B cell (primary cell): ENCODE measurements at regions not wholly inside any gene's neighbourhood (a gene's known extent, or its start where the extent isn't known, plus 50 kb on each side); places are given as distances from the start of the nearest gene placed in this dataset.
"Not testable (repeated sequence)": the region's sequence is repeated elsewhere in the genome, so short reads cannot be mapped to it uniquely, and the experiment has no call there.

Source experiments
- ATAC-seq: fragments of 200-7000 bp; cut with Tn5 transposase; one replicate; pipeline ENCODE4 v1.10.0; 2021; ENCODE audit warnings: low read depth, mild to moderate bottlenecking, moderate number of reproducible peaks, moderate library complexity
- CTCF ChIA-PET: fragments of 350-600 bp; sonication (Branson Sonifier 250); formaldehyde crosslinking; loops from one replicate; lab custom pipeline; 2021; ENCODE audit warnings: antibody characterized with exemption, inconsistent platforms; lab: Charles Lee
- POLR2A ChIA-PET: fragments of 350-600 bp; sonication (Branson Sonifier 250); formaldehyde crosslinking; loops from one replicate; lab custom pipeline; 2021; ENCODE audit warnings: antibody characterized with exemption; lab: Charles Lee
- DNase-seq: peaks from one replicate; pipeline ENCODE4 v3.0.0; 2013
- H2AFZ ChIP-seq: 2 replicates; pipeline ENCODE4 v1.6.1; 2012; ENCODE audit warnings: mild to moderate bottlenecking, low read depth, low read length; ENCODE audit not compliant: insufficient read depth, poor library complexity, severe bottlenecking
- H3K27ac ChIP-seq, 2 donors: 1 replicate in 1 of 2; 2 replicates in 1 of 2; pipeline ENCODE4 v1.5.1; 2012 to 2013; ENCODE audit warnings: low read length in 2 of 2, mild to moderate bottlenecking in 2 of 2, moderate library complexity in 1 of 2
- H3K27me3 ChIP-seq, 4 experiments: fragments of 200-600 bp in 1 of 4; sonication (generic) in 1 of 4; replicated peaks in 1 of 4; 1 replicate in 2 of 4; 2 replicates in 2 of 4; pipeline versions ENCODE4 v1.6.1 to v1.7.0; 2013 to 2016; ENCODE audit warnings: low read length in 3 of 4, mild to moderate bottlenecking in 2 of 4, mixed read lengths in 1 of 4, moderate library complexity in 1 of 4; ENCODE audit not compliant: insufficient read depth in 4 of 4, control insufficient read depth in 3 of 4; ENCODE audit errors: control extremely low read depth in 1 of 4
- H3K36me3 ChIP-seq, 2 experiments: replicated peaks in 1 of 2; 1 replicate in 1 of 2; 2 replicates in 1 of 2; pipeline versions ENCODE4 v1.6.1 to v1.7.1; 2013; ENCODE audit warnings: low read length in 1 of 2; ENCODE audit not compliant: insufficient read depth in 2 of 2, control insufficient read depth in 1 of 2; ENCODE audit errors: control extremely low read depth in 1 of 2, extremely low read depth in 1 of 2
- H3K4me1 ChIP-seq, 2 donors: fragments of 200-600 bp in 1 of 2; sonication (generic) in 1 of 2; 1 replicate in 1 of 2; 2 replicates in 1 of 2; pipeline versions ENCODE4 v1.5.1 to v1.6.1; 2013 to 2017; ENCODE audit warnings: low read length in 2 of 2; ENCODE audit not compliant: control insufficient read depth in 2 of 2, insufficient read depth in 2 of 2
- H3K4me2 ChIP-seq: replicated peaks from 2 replicates; pipeline ENCODE3; 2012; ENCODE audit warnings: mild to moderate bottlenecking, low read depth, low read length; ENCODE audit not compliant: poor library complexity, severe bottlenecking
- H3K4me3 ChIP-seq, 5 experiments: fragments of 200-600 bp in 1 of 5; sonication (generic) in 1 of 5; 1 replicate in 3 of 5; 2 replicates in 2 of 5; pipeline versions ENCODE4 v1.5.1 to v1.7.0; 2011 to 2016; ENCODE audit warnings: low read length in 4 of 5, mild to moderate bottlenecking in 4 of 5, low read depth in 2 of 5, control low read depth in 1 of 5, moderate library complexity in 1 of 5; ENCODE audit not compliant: insufficient read depth in 1 of 5; ENCODE audit errors: control extremely low read depth in 1 of 5, extremely low read depth in 1 of 5
- H3K79me2 ChIP-seq: fragments of 200-600 bp; sonication (generic); one replicate; pipeline ENCODE4 v1.6.0; 2016; ENCODE audit warnings: low read length; ENCODE audit not compliant: control insufficient read depth, insufficient read depth
- H3K9ac ChIP-seq: fragments of 200-600 bp; sonication (generic); 2 replicates; pipeline ENCODE4 v1.6.1; 2017; ENCODE audit warnings: mild to moderate bottlenecking, low read length, moderate library complexity
- H3K9me3 ChIP-seq, 3 donors: one replicate each; pipeline versions ENCODE4 v1.6.1 to v1.7.1; 2013; ENCODE audit warnings: low read length in 2 of 3; ENCODE audit not compliant: control insufficient read depth in 2 of 3, insufficient read depth in 1 of 3; ENCODE audit errors: control extremely low read depth in 1 of 3
- H4K20me1 ChIP-seq: 2 replicates; pipeline ENCODE4 v1.6.0; 2012; ENCODE audit warnings: mild to moderate bottlenecking, low read length; ENCODE audit not compliant: insufficient read depth, control insufficient read depth, poor library complexity, severe bottlenecking
- H3K27ac Mint-ChIP-seq: one replicate; pipeline ENCODE4 v1.8.0; 2021; ENCODE audit warnings: mixed read lengths
- H3K27me3 Mint-ChIP-seq: one replicate; pipeline ENCODE4 v1.8.0; 2021; ENCODE audit warnings: mixed read lengths
- H3K4me1 Mint-ChIP-seq: one replicate; pipeline ENCODE4 v1.8.0; 2021; ENCODE audit warnings: mixed read lengths
- H3K4me3 Mint-ChIP-seq: one replicate; pipeline ENCODE4 v1.8.0; 2021; ENCODE audit warnings: mixed read lengths
- H3K9me3 Mint-ChIP-seq: one replicate; pipeline ENCODE4 v1.8.0; 2022; ENCODE audit warnings: mixed read lengths; ENCODE audit not compliant: insufficient read depth
- CTCF ChIP-seq: fragments of 200-600 bp; IDR thresholded peaks from one replicate; pipeline ENCODE4 v1.8.0; 2022; ENCODE audit warnings: antibody characterized with exemption, mild to moderate bottlenecking
- EZH2 ChIP-seq: IDR thresholded peaks from 2 replicates; pipeline ENCODE4 v1.6.1; 2012; ENCODE audit warnings: borderline replicate concordance, low read depth, mild to moderate bottlenecking, moderate library complexity, low read length; ENCODE audit not compliant: insufficient read depth, poor library complexity, severe bottlenecking
- WGBS: methylation state at CpG from one replicate; pipeline ENCODE4 v1.1.5; 2013; ENCODE audit warnings: missing lambda C conversion rate; ENCODE audit not compliant: insufficient coverage; 5-methylcytosine and 5-hydroxymethylcytosine counted together
- intact Hi-C: fragments of 100-400 bp; cut with micrococcal nuclease; formaldehyde crosslinking; loops from one replicate; pipeline ENCODE4 v1.10.0; 2022

GRCh38 chr2:83795777-83796176 lies 663.3 kb downstream of the SUCLG1 start:
- Mint-ChIP-seq H3K27ac (no peak overlapping the region), H3K27me3 (no peaks in the 10 kb centered on the region), H3K4me3 (no peak overlapping the region), H3K9me3 (peaks cover 2% of the 10 kb centered on the region), H3K4me1 (no peaks in the 10 kb centered on the region)
- TF ChIP-seq EZH2: no peak
- TF ChIP-seq CTCF: no peak
- 57% methylated on average over 3 of the region's 3 CpGs for WGBS
- H3K27me3 ChIP-seq: no peaks in the 10 kb centered on the region
- H2AFZ ChIP-seq: no peak overlapping the region
- H3K79me2 ChIP-seq: no peaks in the 10 kb centered on the region
- H3K36me3 ChIP-seq: no peaks in the 10 kb centered on the region
- ChIA-PET POLR2A (no interaction called here), CTCF (no interaction called here)
- no peak overlapping the region for H3K4me2 ChIP-seq
- H3K9me3 ChIP-seq: no peaks in the 10 kb centered on the region
- H3K4me3 ChIP-seq: no peak overlapping the region
- intact Hi-C loops: no loop called here
- no peaks in the 10 kb centered on the region for H4K20me1 ChIP-seq
- ATAC-seq: no peak
- H3K9ac ChIP-seq: no peak overlapping the region
- H3K27ac ChIP-seq: no peak overlapping the region
- no peaks in the 10 kb centered on the region for H3K4me1 ChIP-seq
- no peak for DNase-seq

GRCh38 chr2:83790467-83790866 lies 668.6 kb downstream of the SUCLG1 start:
- not testable (repeated sequence) for H3K9me3 Mint-ChIP-seq

GRCh38 chr2:83789674-83790073 lies 669.4 kb downstream of the SUCLG1 start:
- H2AFZ ChIP-seq, H3K9me3 ChIP-seq, H3K36me3 ChIP-seq, intact Hi-C loops, H3K4me3 ChIP-seq, H3K4me2 ChIP-seq, H4K20me1 ChIP-seq, POLR2A ChIA-PET, H3K4me3 Mint-ChIP-seq, H3K4me1 ChIP-seq, H3K27me3 Mint-ChIP-seq, DNase-seq, H3K79me2 ChIP-seq, H3K4me1 Mint-ChIP-seq, H3K27me3 ChIP-seq, ATAC-seq, H3K9ac ChIP-seq, H3K27ac Mint-ChIP-seq, CTCF ChIA-PET, H3K27ac ChIP-seq, H3K9me3 Mint-ChIP-seq: not testable (repeated sequence)
- WGBS: 100% methylated on average over 1 of the region's 2 CpGs

More at GRCh38 chr2:83790467-83790866, 668.6 kb downstream of the SUCLG1 start:
- H3K27me3 ChIP-seq, H3K36me3 ChIP-seq, H3K4me2 ChIP-seq, H2AFZ ChIP-seq, H3K27ac Mint-ChIP-seq, H3K9ac ChIP-seq, intact Hi-C loops, H3K4me3 ChIP-seq, ATAC-seq, H3K27me3 Mint-ChIP-seq, H3K9me3 ChIP-seq, H3K4me3 Mint-ChIP-seq, DNase-seq, H3K79me2 ChIP-seq, POLR2A ChIA-PET, H3K27ac ChIP-seq, H3K4me1 Mint-ChIP-seq, H3K4me1 ChIP-seq, CTCF ChIA-PET, H4K20me1 ChIP-seq: not testable (repeated sequence)
- WGBS: 86% methylated on average over 4 of the region's 6 CpGs
